ENCODE measurements at regions not wholly inside any gene's neighbourhood (a gene's known extent, or its start where the extent isn't known, plus 50 kb on each side); places are given as distances from the start of the nearest gene placed in this dataset.

DNA sequence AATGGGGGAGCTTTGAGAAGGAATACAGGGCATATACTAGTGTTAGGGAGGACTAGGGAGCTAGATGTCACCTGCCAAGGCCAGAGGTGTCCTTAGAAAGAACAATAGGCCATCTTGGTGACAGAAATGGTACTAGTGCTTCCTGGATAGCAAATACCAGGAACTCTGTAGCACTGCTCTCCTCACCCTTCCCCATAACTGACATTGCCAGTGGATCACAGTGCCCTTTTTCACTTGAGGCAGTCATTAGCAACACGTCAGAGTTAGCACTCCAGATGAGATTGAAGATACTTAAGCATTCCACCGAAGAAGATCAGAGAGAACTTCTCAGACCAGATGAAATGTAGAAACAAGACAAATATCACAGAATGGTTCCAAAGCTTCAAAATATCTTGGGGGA lies 103.1 kb upstream of the PDZRN3 start:
- peak; percentile 33 for DNase-seq

DNA sequence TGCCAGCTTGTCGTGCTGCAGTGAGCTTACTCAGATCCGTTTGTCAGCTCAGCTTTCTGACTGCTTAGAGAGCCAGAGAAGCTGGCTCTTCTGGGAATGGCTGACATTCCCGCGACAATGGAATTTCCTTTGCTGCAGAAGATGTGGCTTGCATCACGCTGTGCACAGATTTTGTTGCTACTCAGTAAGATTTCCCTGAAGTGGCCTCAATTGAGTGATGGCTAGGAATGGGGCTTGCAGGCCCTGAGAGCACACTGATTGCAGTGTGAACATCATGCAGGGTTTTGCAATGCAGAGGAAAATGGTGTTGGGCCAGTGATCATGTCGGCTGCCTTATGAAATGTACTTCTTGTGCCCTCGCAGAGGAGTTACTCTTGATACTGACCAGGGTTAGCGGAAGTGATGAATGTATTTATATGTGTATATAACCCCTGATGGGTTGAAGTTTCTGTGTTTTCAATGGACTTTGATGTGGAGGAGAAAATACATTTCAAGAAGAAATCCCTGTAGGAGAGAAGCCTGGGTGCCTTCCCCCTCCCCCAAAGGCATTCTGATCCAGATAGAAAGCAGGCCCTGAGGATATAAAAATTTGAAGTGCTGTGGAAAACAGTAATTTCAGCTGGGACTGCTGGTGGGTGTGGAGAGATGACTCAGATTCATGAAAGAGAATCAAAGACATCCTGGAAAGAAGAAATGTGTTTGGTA lies 102.5 kb upstream of the PDZRN3 start:
- DNase-seq, result peak; percentile 97

DNA sequence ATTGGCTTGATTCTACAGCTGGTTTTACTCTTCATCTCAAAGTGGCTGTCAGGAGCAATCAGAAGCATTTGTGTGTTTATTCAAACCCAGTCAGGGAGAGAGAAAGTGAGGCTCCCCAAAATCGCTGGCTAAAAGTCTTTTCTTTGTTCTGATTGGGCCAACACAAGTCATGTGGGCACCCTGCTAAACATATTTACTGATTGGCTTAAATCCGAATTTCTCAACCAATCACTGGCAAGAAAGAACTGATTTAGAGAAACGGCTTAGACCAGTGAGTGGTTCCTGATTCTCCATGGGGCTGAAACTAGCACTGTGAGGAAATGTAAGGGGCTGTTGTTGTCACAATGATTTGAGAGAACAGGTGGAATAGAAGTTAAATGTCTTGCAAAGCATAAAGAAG lies 98.9 kb upstream of the PDZRN3 start:
- DNase-seq, result no peak

DNA sequence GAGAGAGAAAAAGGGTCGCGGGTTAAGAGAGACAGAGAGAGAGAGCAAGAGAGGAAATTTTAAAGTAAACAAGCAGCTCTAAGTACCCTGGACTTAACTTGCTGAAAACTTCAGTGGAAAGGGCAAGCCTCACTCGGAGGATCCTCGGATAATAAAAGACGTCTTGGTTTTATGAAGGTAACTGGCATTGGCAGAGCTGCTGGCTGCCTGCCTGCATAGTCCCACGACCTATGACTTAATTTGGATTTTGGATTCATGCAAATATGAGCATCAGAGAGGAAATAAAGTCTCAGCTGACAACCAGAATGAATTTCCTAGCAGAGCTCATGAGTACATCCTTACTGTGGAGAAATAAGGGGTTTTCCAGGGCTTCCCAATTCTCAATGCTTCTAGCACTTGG lies 95.1 kb upstream of the PDZRN3 start:
- DNase-seq, result peak; percentile 47

DNA sequence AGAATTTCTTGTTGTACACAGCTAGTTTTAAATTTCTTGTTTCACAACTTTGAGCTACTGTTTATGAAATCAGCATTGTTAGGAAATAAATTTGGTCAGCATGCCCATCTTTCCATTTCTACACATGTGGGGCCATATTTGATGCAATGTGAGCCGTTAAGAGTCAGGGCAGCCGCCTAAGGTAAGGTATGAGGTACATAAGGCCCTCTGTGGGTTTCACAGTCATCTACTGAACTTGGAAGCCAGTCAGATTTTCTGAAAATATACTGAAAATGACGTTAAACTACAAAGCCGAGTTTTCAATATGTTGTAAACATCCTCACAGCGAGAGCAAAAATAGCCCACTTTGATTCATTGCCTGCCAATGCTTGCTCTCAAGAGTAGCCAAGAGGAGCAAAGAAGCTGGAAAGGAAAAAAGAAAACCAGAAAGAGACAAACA lies 94.7 kb upstream of the PDZRN3 start:
- DNase-seq, result peak; percentile 81

GRCh38 chr3:73718326-73719110 lies 93.8 kb upstream of the PDZRN3 start:
- peak; percentile 47 for DNase-seq

- peak; percentile 64 for DNase-seq
Measured at GRCh38 chr3:73716418-73716817, 91.7 kb upstream of the PDZRN3 start.

- DNase-seq, result no peak
Measured at GRCh38 chr3:73710340-73710739, 85.6 kb upstream of the PDZRN3 start.

DNA sequence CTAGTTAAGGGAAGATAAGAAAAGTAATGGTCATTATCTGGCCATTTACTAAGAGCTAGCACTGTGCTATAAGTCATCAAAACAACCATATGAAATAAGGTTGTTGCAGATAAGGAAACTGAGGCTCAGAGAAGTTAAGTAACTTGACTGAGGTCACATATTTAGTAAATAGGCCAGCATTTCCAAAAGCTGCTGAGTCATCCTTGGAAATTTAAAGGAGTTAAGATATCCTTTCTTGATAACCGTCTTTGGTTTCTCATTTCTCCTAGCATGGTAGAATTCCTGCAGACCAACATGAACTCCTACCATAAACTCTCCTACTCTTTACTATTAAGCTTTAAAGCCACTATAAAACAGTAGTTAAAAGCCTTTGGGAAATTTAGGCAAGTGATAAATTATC lies 85.0 kb upstream of the PDZRN3 start:
- DNase-seq, result no peak

GRCh38 chr3:73708956-73709355 lies 84.2 kb upstream of the PDZRN3 start:
- no peak for DNase-seq

GRCh38 chr3:73707772-73708171 lies 83.0 kb upstream of the PDZRN3 start:
- peak; percentile 27 for DNase-seq

DNA sequence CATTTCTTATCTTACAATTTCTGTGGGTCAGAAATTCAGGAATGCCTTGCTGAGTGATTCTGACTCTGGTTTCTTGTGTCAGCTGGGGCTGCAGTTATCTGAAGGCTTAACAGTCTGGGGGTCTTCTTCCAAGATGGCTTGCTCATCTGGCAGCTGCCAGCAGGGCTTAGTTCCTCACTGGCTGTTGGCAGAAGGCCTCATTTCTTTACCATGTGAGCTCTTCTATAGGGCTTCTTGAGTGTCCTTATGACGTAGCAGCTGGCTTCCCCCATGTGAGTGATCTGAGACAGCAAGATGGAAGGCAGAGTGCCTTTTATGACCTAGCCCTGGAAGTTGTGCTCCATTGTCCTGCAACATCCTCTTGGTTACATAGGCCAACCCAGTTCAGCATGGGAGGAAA lies 82.0 kb upstream of the PDZRN3 start:
- no peak for DNase-seq

DNA sequence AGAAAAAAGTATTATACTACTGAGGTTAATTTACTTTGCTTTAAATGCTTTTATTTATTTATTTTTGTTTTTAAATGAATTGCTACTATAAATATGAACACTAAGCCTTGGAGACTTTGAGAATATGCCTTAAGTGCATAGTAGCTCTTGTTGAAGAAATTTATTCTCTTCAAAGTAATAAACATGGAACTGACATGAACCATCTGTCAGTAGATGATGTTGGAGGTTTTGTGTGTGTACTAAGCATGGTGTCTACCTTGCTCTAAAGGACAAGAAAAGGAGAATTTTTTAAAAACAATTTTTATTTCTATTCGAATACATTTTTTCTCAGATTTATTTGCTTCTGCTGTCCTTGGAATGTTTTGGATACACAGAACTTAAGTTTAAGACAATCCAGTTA lies 81.1 kb upstream of the PDZRN3 start:
- DNase-seq, result no peak

- DNase-seq, result no peak
Measured at GRCh38 chr3:73699327-73699726, 74.6 kb upstream of the PDZRN3 start.

GRCh38 chr3:73697020-73697419 lies 72.3 kb upstream of the PDZRN3 start:
- DNase-seq, result no peak

DNA sequence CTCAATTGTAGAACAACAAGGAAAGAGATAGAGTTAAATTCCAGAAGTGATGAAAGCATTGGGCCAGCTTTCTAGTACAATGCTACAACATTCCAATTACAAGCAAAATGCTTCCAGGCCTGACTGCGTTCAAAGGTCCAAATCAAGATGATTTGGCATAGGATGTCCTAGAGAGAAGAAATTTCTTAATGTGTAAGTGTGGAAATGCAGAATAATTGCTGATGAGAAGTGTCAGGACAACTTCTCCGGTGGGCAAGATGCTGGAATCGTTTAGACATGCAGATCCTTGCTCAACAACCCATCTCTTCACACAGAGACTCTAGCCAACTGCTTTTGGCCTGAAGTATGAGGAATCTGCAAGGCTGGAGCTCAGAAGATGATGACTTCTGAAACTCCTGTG lies 71.1 kb upstream of the PDZRN3 start:
- no peak for DNase-seq

DNA sequence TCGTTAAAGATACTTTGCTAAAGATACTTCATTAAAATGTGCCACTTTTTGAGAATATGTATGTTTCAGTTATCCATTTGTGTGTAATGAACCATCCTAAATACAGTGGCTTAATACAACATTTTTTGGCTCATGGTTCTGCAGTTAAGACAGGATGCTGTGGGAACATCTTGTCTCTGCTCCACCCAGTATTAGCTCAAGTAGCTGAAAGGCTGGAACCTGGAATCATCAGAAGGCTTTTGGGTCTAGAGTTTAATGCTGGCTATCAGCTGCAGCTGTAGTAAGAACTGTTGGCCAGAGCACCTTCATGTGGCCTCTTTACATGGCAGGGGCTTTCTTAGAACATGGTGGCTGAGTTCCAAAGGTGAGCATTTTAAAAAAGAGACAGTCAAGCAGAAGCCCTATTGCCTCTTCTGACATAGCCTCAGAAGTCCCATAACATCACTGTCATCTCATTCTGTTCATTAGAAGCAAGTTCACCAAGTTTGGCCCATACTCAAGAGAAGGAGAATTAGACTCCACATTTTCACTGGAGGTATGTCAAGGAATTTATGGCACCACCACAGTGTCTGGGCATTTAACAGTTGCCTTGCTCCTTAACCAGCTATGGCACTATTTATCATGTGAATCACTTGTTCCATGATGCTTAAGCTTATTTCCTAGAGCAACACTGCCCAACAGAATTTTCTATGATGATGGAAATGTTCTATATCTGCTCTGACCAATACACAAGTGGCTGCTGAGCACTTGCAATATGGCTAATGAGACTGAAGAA lies 70.4 kb upstream of the PDZRN3 start:
- DNase-seq, result no peak

DNA sequence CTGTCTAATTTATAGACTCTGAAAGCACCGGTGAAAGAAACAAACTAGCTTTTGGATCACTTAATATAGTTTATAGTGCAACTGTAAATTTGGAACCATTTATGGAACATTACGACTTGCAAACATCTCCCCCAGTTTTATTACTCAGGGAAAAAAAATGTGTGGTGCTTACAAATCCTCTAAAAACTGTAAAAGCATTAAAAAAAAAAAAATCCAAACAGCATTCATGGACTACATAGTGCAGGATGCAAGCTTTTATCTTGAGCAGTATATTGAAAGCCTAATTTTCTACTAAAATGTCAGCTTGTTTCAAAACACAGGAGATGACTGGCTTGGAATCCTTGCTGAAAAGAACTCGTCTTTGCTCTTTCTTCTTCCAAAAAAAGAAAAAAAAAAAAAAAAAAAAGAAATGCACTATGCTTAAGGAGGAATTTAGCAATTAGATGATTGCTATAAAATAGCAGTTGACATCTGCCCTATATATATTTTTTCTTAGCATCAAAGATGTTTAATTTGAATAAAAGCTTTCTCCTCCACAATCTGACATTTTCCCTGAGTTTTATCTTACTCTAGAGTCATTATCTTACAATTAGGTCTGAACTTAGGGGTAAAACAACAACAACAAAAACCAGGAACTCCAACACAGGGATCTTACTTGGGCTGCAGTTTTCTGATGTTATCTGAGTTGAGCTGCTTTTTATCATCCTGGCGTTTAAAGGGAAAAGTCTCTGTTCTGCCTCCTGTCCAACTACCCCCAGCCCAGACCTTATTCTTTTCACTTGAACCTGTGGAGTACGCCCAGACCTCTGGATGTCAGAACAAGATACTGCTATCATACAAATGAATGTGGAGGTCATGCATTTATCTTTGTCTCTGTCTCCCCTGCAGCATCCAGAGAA lies 62.6 kb upstream of the PDZRN3 start:
- peak; percentile 85 for DNase-seq

GRCh38 chr3:73685061-73685460 lies 60.3 kb upstream of the PDZRN3 start:
- DNase-seq, result no peak

DNA sequence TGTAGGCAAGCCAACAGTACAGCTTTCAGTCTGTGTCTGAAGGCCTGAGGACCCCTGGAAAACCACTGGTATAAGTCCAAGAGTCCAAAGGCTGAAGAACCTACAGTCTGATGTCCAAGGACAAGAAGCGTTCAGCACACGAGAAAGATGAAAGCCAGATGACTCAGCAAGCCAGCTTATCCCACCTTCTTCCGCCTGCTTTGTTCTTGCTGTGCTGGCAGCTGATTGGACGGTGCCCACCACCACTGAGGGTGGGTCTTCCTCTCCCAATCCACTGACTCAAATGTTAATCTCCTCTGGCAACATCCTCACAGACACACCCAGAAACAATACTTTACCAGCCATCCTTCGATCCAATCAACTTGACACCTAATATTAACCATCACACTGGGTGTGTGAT lies 59.0 kb upstream of the PDZRN3 start:
- no peak for DNase-seq

GRCh38 chr3:73681610-73682009 lies 56.9 kb upstream of the PDZRN3 start:
- DNase-seq, result peak; percentile 68

DNA sequence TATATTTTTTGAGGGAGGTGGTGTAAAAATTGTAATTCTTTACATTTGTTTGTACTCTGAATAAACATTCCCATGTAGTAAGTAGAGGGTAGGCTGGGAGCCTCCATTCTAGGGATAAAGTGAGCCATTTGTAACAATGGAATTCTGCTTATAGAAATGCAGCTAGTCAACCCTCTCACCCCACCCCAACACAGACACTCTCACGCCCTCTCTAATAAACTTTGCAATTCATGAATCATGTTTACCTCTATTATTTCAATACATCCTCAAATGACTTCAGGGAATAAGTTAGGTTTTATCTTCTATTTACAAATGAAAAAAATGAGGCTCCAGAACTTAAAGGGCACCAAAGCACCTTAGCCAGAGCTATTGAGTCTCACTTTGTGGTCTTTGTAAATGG lies 56.5 kb upstream of the PDZRN3 start:
- no peak for DNase-seq

All from fibroblast of skin of right quadriceps (primary cell).